Sigmoid colon (tissue), 4 donors: ENCODE measurements at regions not wholly inside any gene's neighbourhood (a gene's known extent, or its start where the extent isn't known, plus 50 kb on each side); places are given as distances from the start of the nearest gene placed in this dataset.

Source experiments
- CTCF ChIP-seq, 4 experiments: fragments of 450-650 bp in 3 of 4; fragments of 200-600 bp in 1 of 4; IDR thresholded peaks; one replicate each; pipeline ENCODE4 v1.5.1; 2016 to 2019; ENCODE audit warnings: antibody characterized with exemption in 4 of 4, mild to moderate bottlenecking in 3 of 4, moderate library complexity in 2 of 4
- EP300 ChIP-seq, 4 donors: sonication (generic); formaldehyde crosslinking; IDR thresholded peaks; one replicate each; pipeline ENCODE4 v1.6.1; 2017; ENCODE audit warnings: antibody characterized with exemption in 4 of 4
- POLR2A ChIP-seq, 2 donors: fragments of 450-650 bp; IDR thresholded peaks; one replicate each; pipeline ENCODE4 v1.6.1; 2016; ENCODE audit warnings: antibody characterized with exemption in 2 of 2, mild to moderate bottlenecking in 2 of 2, moderate library complexity in 2 of 2
- POLR2AphosphoS5 ChIP-seq, 4 donors: sonication (generic); formaldehyde crosslinking; IDR thresholded peaks; one replicate each; pipeline ENCODE4 v1.6.1; 2017; ENCODE audit warnings: antibody characterized with exemption in 4 of 4

- TF ChIP-seq CTCF (IDR thresholded peaks at IDR 0.05): no peak
- no peak for TF ChIP-seq POLR2A (IDR thresholded peaks at IDR 0.05)
- no peak for TF ChIP-seq POLR2AphosphoS5 (IDR thresholded peaks at IDR 0.05)
- TF ChIP-seq EP300 (IDR thresholded peaks at IDR 0.05): no peak
These were observed 309.1 kb upstream of the IMPG1 start for GRCh38 chr6:76381612-76382011.
